HepG2 (cell line): ENCODE measurements at regions not wholly inside any gene's neighbourhood (a gene's known extent, or its start where the extent isn't known, plus 50 kb on each side); places are given as distances from the start of the nearest gene placed in this dataset.

ENCODE experiments used
- ATAC-seq: fragments of 200-7000 bp; cut with Tn5 transposase; 3 replicates; pipeline ENCODE4 v1.9.1; 2020; ENCODE audit warnings: mild to moderate bottlenecking, moderate library complexity
- BruUV-seq: library from RNA; stranded (reverse); fragments of 400-500 nt; replicated peaks from 2 replicates; lab custom pipeline; 2021; lab: Mats Ljungman, UMichigan
- CTCF ChIA-PET: fragments of 300-600 bp; formaldehyde crosslinking; extraction: SDS; loops from one replicate; lab custom pipeline; 2021; ENCODE audit warnings: low total read pairs, inconsistent platforms, low intra/inter-chr PET ratio; lab: Yijun Ruan, JAX
- POLR2A ChIA-PET: fragments of 350-600 bp; sonication (Branson Sonifier 250); formaldehyde crosslinking; loops from one replicate; lab custom pipeline; 2020; ENCODE audit warnings: antibody characterized with exemption, inconsistent platforms; lab: Yijun Ruan, JAX
- DNase-seq: peaks from one replicate; pipeline ENCODE4 v3.0.0-alpha.2; 2015; ENCODE audit warnings: low spot score
- FAIRE-seq: peaks from 3 replicates; lab custom pipeline; 2011; peaks lifted over from hg19 to GRCh38; lab: Jason Lieb, UNC
- H2AFZ ChIP-seq: one replicate; pipeline ENCODE4 v1.6.1; 2011; ENCODE audit warnings: low read length, inconsistent platforms
- H3K27ac ChIP-seq: fragments of 300-600 bp; 3 replicates; pipeline ENCODE4 v1.8.0; 2011; ENCODE audit warnings: mixed run types, mild to moderate bottlenecking, mixed read lengths, low read length, inconsistent platforms; ENCODE audit not compliant: insufficient read depth; ENCODE audit errors: extremely low read length
- H3K27me3 ChIP-seq, 2 experiments: fragments of 200-600 bp in 1 of 2; 2 replicates in 1 of 2; 3 replicates in 1 of 2; pipeline versions ENCODE4 v1.6.0 to v1.8.0; 2011; ENCODE audit warnings: low read length in 2 of 2, mild to moderate bottlenecking in 2 of 2, moderate library complexity in 2 of 2, inconsistent platforms in 1 of 2; ENCODE audit not compliant: insufficient read depth in 2 of 2, control insufficient read depth in 1 of 2
- H3K36me3 ChIP-seq, 2 experiments: fragments of 200-600 bp in 1 of 2; replicated peaks in 1 of 2; 2 replicates in 1 of 2; 3 replicates in 1 of 2; pipeline versions ENCODE4 v1.5.1 to v1.8.0; 2011; ENCODE audit warnings: low read length in 2 of 2, inconsistent platforms in 1 of 2; ENCODE audit not compliant: insufficient read depth in 2 of 2, control insufficient read depth in 1 of 2
- H3K4me1 ChIP-seq: 2 replicates; pipeline ENCODE4 v1.5.1; 2012; ENCODE audit warnings: low read length, inconsistent platforms; ENCODE audit not compliant: insufficient read depth
- H3K4me2 ChIP-seq: 2 replicates; pipeline ENCODE4 v1.6.0; 2011; ENCODE audit warnings: low read depth, low read length, inconsistent platforms
- H3K4me3 ChIP-seq, 3 experiments: fragments of 200-600 bp in 1 of 3; sonication (generic), shearing (Covaris generic) in 1 of 3; replicated peaks in 1 of 3; 2 replicates each; pipeline ENCODE4 v1.5.1; 2011 to 2016; ENCODE audit warnings: low read length in 3 of 3, inconsistent platforms in 2 of 3, low read depth in 2 of 3, mild to moderate bottlenecking in 2 of 3, control low read depth in 1 of 3, mixed read lengths in 1 of 3; ENCODE audit not compliant: insufficient read depth in 1 of 3
- H3K79me2 ChIP-seq: one replicate; pipeline ENCODE4 v1.6.1; 2011; ENCODE audit warnings: low read length, inconsistent platforms; ENCODE audit not compliant: insufficient read depth
- H3K9ac ChIP-seq: 2 replicates; pipeline ENCODE4 v1.6.0; 2011; ENCODE audit warnings: mild to moderate bottlenecking, low read depth, low read length, inconsistent platforms; ENCODE audit not compliant: insufficient read depth
- H3K9me3 ChIP-seq: 2 replicates; pipeline ENCODE4 v1.5.1; 2012; ENCODE audit warnings: mild to moderate bottlenecking, low read length
- H4K20me1 ChIP-seq: 2 replicates; pipeline ENCODE4 v1.6.0; 2011; ENCODE audit warnings: inconsistent platforms, mild to moderate bottlenecking, low read length, moderate library complexity; ENCODE audit not compliant: insufficient read depth
- ZNF770 ChIP-seq: sonication (generic); formaldehyde crosslinking; IDR thresholded peaks from 2 replicates; pipeline ENCODE4 v1.5.0; 2020; ENCODE audit warnings: mild to moderate bottlenecking, missing genetic modification reagents
- WGBS: methylation state at CpG from one replicate; pipeline ENCODE4 v1.1.6; 2017; ENCODE audit warnings: low lambda C conversion rate; 5-methylcytosine and 5-hydroxymethylcytosine counted together
- in situ Hi-C: cut with HindIII; loops from 2 replicates; pipeline ENCODE4 v1.10.0; 2017; ENCODE audit warnings: low pct_unique_long_range_greater_than_20kb; ENCODE audit not compliant: extremely low pct_ligation_motif_present
- intact Hi-C: fragments of 100-400 bp; cut with micrococcal nuclease; formaldehyde crosslinking; loops from one replicate; pipeline ENCODE4 v1.10.0; 2022; ENCODE audit not compliant: unreplicated experiment
- TF ChIP-seq, protein P1 (sequence below): IDR thresholded peaks from 2 replicates; pipeline ENCODE4 v1.6.1; 2016; ENCODE audit warnings: missing genetic modification reagents, missing compliant biosample characterization
- TF ChIP-seq, protein P2 (sequence below): sonication (generic); formaldehyde crosslinking; IDR thresholded peaks from 2 replicates; pipeline ENCODE4 v1.9.0; 2021; ENCODE audit warnings: missing genetic modification reagents, borderline replicate concordance
- TF ChIP-seq, protein P3 (sequence below): sonication (generic); formaldehyde crosslinking; IDR thresholded peaks from 2 replicates; pipeline ENCODE4 v1.8.1; 2022; ENCODE audit warnings: mild to moderate bottlenecking, missing genetic modification reagents

DNA sequence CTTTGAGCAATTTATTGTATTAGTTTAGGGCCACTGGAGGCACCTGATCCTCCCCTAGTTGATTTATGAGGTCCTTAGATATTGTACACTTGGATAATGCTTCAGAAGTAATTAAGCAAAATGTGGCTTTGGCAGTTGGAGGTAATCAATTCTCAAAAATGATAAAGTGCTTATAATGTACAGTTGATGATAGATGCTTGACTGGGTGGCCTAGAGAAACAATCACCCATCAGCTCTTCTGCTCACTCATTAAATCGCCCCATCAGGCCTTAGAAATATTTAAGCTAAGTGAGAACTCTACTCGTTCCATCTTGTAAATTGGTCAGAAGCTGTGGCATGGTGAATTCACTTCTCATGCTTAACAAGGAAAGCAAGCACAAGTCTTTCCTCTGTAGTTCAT, 349.9 kb downstream of the SAMD5 start:
- no peak for DNase-seq
- no peak for FAIRE-seq
- no peaks in the 10 kb centered on the region for H3K9me3 ChIP-seq
- no peak overlapping the region for H2AFZ ChIP-seq
- ChIA-PET CTCF (no interaction called here), POLR2A (no interaction called here)
- H3K9ac ChIP-seq = no peak overlapping the region
- no peaks in the 10 kb centered on the region for H4K20me1 ChIP-seq
- intact Hi-C loops (no loop called here), in situ Hi-C loops (no loop called here)
- no TSS peak for BruUV-seq
- ATAC-seq = no peak
- H3K27me3 ChIP-seq = no peaks in the 10 kb centered on the region
- no peaks in the 10 kb centered on the region for H3K36me3 ChIP-seq
- TF ChIP-seq, protein P1, sequence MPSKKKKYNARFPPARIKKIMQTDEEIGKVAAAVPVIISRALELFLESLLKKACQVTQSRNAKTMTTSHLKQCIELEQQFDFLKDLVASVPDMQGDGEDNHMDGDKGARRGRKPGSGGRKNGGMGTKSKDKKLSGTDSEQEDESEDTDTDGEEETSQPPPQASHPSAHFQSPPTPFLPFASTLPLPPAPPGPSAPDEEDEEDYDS = no peak
- H3K27ac ChIP-seq = no peak overlapping the region
- H3K79me2 ChIP-seq = no peaks in the 10 kb centered on the region
- WGBS = 42% methylated on average over 2 of the region's 2 CpGs
- H3K4me2 ChIP-seq = no peak overlapping the region
- no peaks in the 10 kb centered on the region for H3K4me1 ChIP-seq
- no peak overlapping the region for H3K4me3 ChIP-seq

DNA sequence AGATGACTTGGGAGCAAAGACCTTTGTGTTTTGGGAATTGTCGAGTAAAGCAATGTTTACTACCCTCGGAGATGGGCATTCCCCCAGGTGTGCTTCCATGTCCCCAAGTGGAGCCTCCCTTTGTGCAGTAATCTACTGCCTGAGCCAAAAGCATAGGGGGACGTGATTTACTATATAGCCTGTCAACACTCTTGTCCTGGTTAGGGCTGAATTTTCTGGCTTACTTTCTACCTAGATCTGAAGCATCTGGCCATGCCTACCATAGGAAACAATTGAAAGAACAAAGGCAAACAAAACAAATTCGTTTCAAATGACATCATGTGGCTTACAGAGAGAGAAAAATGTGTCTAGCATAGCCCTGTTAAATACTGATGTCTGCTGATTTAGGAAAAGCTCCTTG, 350.6 kb downstream of the SAMD5 start:
- intact Hi-C loops = no loop called here
- no peak for FAIRE-seq
- WGBS = 42% methylated on average over 4 of the region's 4 CpGs

More for the DNA sequence above, 350.6 kb downstream of the SAMD5 start:
- DNase-seq (no peak), ATAC-seq (no peak)
- CTCF ChIA-PET = no interaction called here
- Histone ChIP-seq H3K4me3 (no peak overlapping the region), H3K9me3 (no peaks in the 10 kb centered on the region), H3K4me2 (no peak overlapping the region), H3K9ac (no peak overlapping the region), H2AFZ (no peak overlapping the region), H3K36me3 (no peaks in the 10 kb centered on the region), H3K4me1 (no peaks in the 10 kb centered on the region), H3K27ac (no peak overlapping the region), H3K27me3 (no peaks in the 10 kb centered on the region), H3K79me2 (no peaks in the 10 kb centered on the region), H4K20me1 (no peaks in the 10 kb centered on the region)
- POLR2A ChIA-PET = no interaction called here
- TF ChIP-seq, protein P2, sequence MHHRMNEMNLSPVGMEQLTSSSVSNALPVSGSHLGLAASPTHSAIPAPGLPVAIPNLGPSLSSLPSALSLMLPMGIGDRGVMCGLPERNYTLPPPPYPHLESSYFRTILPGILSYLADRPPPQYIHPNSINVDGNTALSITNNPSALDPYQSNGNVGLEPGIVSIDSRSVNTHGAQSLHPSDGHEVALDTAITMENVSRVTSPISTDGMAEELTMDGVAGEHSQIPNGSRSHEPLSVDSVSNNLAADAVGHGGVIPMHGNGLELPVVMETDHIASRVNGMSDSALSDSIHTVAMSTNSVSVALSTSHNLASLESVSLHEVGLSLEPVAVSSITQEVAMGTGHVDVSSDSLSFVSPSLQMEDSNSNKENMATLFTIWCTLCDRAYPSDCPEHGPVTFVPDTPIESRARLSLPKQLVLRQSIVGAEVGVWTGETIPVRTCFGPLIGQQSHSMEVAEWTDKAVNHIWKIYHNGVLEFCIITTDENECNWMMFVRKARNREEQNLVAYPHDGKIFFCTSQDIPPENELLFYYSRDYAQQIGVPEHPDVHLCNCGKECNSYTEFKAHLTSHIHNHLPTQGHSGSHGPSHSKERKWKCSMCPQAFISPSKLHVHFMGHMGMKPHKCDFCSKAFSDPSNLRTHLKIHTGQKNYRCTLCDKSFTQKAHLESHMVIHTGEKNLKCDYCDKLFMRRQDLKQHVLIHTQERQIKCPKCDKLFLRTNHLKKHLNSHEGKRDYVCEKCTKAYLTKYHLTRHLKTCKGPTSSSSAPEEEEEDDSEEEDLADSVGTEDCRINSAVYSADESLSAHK (CRISPR knock-in tag) = no peak
- no peak for TF ChIP-seq ZNF770 (CRISPR knock-in tag)
- TF ChIP-seq, protein P3, sequence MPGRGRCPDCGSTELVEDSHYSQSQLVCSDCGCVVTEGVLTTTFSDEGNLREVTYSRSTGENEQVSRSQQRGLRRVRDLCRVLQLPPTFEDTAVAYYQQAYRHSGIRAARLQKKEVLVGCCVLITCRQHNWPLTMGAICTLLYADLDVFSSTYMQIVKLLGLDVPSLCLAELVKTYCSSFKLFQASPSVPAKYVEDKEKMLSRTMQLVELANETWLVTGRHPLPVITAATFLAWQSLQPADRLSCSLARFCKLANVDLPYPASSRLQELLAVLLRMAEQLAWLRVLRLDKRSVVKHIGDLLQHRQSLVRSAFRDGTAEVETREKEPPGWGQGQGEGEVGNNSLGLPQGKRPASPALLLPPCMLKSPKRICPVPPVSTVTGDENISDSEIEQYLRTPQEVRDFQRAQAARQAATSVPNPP = no peak
- BruUV-seq = no TSS peak
- in situ Hi-C loops = no loop called here
